GM12891 (cell line): ENCODE measurements at regions not wholly inside any gene's neighbourhood (a gene's known extent, or its start where the extent isn't known, plus 50 kb on each side); places are given as distances from the start of the nearest gene placed in this dataset.

Source experiments
- PAX5 ChIP-seq: IDR thresholded peaks from 2 replicates; pipeline ENCODE4 v1.6.1; 2011; ENCODE audit warnings: low read length, moderate library complexity, mild to moderate bottlenecking; ENCODE audit not compliant: insufficient read depth, severe bottlenecking
- POLR2A ChIP-seq: IDR thresholded peaks from 2 replicates; pipeline ENCODE4 v1.6.1; 2011; ENCODE audit warnings: low read depth, low read length, control low read depth
- POLR2AphosphoS5 ChIP-seq: IDR thresholded peaks from 2 replicates; pipeline ENCODE4 v1.6.1; 2011; ENCODE audit warnings: low read depth, low read length, control low read depth
- POU2F2 ChIP-seq: IDR thresholded peaks from 2 replicates; pipeline ENCODE4 v1.6.1; 2011; ENCODE audit warnings: low read depth, mild to moderate bottlenecking, control low read depth, low read length, moderate library complexity
- TAF1 ChIP-seq: IDR thresholded peaks from 2 replicates; pipeline ENCODE4 v1.6.1; 2011; ENCODE audit warnings: low read depth, low read length, control low read depth

DNA sequence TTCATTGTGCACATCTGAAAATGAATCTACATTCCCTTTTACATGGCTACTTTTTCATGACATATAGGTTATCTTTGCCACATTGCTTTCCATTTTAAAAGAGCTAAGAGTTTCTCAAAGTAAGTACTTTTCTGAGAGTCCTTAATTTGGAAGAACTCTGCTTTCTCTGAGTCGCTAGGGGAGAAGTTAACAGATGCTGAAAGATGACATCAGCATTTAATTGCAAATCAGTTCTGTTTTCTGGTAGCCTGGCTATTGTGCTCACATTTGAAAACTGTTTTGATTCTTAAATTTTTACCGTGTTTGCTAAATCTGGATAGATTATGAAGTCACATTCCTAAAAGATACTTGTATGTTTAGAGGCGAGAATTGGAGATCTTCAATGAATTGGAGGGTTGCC, 107.7 kb upstream of the C1QTNF9B start:
- TF ChIP-seq POLR2A (no peak), TAF1 (no peak), POLR2AphosphoS5 (no peak), POU2F2 (no peak), PAX5 (no peak)
